NCI-H2081 treated with DMSO at 0.1 percent for 48 hours (cell line): ENCODE measurements at regions not wholly inside any gene's neighbourhood (a gene's known extent, or its start where the extent isn't known, plus 50 kb on each side); places are given as distances from the start of the nearest gene placed in this dataset.
A peak's percentile ranks its signal among the peaks of the same experiment; 100 is the strongest.
"Not testable (repeated sequence)": the region's sequence is repeated elsewhere in the genome, so short reads cannot be mapped to it uniquely, and the experiment has no call there.

ENCODE experiments used
- DNase-seq: peaks from one replicate; lab custom pipeline; 2025; lab: John Stamatoyannopoulos, UW

- not testable (repeated sequence) for DNase-seq
These were observed 383.1 kb upstream of the EMCN start for GRCh38 chr4:100900945-100901344.

DNA sequence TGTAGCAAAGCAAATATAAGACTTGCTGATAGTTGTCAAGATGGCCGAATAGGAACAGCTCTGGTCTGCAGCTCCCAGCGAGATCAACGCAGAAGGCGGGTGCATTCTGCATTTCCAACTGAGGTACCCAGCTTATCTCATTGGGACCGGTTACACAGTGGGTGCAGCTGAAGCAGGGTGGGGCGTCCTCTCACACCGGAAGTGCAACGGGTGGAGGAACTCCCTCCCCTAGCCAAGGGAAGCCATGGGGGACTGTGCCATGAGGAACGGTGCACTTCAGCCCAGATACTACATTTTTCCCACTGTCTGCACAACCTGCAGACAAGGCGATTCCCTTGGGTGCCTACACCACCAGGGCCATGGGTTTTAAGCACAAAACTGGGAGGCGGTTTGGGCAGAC lies 382.3 kb upstream of the EMCN start:
- no peak for DNase-seq

DNA sequence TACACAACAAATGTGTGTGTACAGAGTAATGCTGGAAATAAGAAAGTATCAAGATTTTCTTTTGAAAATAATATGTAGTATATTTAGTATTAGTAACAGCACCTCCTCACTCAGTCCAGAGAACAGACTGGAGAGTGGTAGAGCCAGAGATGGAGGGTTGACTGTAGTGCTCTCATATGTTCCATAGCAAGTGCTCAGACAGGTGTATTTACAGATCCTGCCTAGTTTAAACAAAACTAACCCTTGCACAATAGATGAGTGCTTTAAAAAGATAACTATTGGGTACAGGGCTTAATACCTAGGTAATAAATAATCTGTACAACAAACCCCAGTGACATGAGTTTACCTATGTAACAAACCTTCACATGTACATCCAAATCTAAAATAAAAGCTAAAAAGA lies 381.0 kb upstream of the EMCN start:
- peak; percentile 73 for DNase-seq

DNA sequence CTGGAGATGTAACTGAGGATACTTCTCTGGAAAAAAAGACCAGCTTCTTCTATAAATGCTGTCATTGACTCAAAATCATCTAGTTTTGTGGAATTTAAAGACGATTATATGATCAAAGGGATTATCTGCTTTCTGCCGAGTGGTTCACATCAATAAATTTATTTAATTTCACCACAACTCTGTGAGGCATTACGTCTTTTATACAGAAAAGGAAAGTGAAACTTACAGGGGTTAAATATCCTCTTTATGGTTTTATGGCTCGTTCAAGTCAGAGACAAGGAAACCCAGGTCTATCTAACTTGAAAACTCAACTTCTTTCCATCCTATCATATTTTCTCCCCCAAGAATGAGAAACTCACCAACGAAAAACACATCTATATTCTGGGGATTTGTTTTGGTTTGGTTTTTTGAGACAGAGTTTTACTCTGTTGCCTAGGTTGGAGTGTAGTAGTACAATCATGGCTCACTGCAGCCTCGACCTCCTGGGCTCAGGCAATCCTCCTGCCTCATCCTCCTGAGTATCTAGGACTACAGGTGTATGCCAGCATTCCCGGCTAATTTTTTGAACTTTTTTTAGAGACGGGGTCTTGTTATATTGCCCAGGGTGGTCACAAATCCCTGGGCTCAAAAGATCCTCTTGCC lies 377.9 kb upstream of the EMCN start:
- DNase-seq, result no peak

- no peak for DNase-seq
These were observed 376.6 kb upstream of the EMCN start for GRCh38 chr4:100894339-100894870.

DNA sequence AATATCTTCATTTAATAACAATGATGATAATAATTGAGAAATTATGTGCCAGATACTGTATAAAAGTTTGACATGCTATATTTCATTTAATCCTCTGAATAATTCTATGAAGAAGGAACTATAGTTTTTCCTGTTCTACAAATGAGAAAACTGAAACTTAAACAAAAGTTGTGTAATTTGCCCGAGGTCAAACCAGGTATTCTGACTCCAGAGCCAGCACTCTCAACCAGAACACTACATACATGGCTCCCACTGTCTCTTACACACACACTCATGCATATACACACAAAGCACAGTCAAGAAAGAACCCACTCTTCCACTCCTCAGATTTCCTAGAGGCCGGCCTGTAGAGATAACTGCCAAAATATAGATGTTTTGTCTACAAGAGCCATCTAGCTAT lies 374.0 kb upstream of the EMCN start:
- no peak for DNase-seq

- DNase-seq, result no peak
These were observed 372.1 kb upstream of the EMCN start for GRCh38 chr4:100889898-100890297.

DNA sequence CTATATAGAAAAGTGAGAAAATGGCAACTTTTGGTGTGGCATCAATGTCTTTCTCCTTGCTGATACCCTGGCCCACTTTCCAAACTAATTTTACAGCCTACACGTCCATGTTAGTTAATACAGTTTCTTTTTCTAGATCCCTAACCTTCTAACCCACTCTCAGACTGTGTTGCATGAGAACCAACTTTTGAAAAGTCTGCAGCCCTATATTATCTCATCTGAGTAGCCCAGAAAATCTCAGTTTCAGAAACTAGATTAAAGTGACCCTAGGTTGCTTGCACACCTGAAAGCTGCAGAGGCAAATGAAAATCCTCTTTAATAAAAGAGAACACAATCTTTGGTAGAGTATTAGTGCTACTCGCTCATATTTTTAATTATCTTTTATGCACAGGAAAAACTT lies 371.6 kb upstream of the EMCN start:
- DNase-seq, result no peak

- no peak for DNase-seq
These were observed 364.8 kb upstream of the EMCN start for GRCh38 chr4:100882661-100883060.

DNA sequence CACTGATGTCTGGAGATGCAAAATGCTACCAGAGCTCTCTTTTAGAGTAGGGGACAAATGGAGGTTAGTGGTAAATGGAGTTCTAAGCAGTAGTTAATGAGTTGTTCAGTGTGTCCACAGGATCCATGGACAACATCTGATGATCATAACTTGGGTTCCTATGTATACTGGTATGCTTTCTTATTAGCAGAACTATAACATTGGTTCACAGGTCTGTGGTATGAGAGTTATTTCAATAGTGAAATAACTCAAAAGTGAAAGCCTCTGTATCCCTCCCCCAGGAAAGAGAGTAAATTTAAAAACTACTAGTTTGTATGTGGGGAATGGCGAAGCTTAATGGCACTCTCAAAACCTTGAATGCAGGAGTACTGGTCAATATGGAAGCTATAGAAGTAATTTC lies 363.5 kb upstream of the EMCN start:
- DNase-seq, result no peak

GRCh38 chr4:100880011-100880410 lies 362.2 kb upstream of the EMCN start:
- no peak for DNase-seq

DNA sequence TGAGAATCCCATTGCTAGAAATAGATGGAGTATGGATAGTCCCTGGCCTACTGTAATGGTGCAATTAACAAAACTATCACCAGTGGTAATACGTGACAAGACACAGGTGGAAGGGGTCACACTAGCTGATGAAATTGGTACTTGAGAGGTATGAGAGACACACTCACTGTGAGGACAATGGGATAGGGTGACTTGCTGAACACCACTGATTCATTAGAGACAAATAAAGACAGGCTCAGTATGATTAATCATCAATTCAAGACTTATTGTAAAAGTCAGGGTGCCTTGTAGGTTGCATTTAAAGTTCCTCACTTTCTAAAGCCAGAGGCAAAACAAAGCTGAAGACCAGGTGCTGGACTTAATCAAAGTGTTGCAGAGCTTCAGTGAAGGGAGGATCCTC lies 361.6 kb upstream of the EMCN start:
- no peak for DNase-seq

DNA sequence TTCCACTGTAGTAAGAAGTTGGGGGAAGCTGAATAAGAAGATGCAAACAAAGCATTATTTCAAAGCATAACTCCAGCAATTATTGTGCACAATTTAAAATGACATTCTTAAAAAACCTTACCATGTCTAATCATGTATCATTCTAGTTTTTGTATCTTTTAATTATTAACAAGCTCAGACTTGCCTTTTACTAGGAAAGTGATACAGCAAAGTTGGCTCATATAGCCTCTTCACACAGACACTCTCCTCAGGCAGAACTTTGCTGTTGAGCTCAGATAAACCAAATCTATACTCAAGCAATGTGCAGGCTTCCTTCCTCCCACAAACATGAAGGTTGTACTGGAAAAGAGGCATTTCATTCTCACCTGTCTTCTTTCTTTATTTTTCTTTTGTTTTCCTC lies 358.7 kb upstream of the EMCN start:
- no peak for DNase-seq

DNA sequence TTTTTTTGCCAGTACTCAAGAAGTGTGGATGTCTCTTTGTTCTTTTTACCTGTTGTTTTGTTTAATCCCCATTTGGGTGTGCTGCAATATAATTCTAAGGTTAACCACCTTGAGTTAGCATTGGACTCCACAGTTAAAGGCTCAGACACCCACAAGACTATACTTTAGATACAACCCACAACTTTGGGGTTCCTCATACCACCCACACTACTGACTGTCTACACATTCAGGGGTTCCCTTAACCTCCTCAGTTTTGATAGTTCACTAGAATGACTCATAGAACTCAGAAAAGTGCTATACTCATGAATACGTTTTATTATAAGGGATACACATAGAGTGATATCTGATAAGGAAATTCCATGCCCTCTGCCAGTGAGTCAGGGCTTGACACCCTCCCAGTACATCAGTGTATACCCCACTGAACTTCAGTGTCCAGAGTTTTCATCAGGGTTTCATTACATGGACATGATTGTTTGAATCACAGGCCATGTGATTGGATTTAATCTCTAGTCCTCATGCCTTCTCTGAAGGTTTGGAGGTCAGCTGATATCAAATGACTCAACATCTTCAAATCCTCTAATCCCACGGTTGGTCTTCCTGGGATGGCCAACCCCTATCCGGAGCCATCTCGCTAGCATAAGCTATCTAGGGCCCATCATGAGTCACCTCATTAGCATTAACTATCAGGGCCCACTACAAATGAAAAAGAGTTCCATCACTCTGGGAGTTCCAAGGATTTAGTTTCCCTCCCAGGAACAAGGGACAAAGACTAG lies 357.7 kb upstream of the EMCN start:
- DNase-seq, result no peak

DNA sequence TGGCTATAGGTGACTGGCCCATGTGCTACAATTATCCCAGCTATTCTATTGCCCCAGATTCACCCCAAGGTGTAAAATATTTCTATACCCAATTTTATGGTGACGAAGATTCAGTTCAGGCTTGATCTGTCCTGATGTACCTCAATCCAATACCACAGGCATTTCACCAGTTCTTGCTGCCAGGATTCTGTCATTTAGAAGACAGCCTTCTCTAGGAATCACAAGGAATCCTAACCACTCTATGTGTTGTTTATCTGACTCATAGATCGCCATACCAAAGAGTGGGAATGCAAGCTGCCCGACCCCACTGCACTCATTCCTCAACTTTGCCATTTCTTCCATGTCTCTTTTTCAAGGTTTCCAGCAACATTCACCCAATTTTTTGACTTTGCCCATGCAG lies 355.0 kb upstream of the EMCN start:
- no peak for DNase-seq

DNA sequence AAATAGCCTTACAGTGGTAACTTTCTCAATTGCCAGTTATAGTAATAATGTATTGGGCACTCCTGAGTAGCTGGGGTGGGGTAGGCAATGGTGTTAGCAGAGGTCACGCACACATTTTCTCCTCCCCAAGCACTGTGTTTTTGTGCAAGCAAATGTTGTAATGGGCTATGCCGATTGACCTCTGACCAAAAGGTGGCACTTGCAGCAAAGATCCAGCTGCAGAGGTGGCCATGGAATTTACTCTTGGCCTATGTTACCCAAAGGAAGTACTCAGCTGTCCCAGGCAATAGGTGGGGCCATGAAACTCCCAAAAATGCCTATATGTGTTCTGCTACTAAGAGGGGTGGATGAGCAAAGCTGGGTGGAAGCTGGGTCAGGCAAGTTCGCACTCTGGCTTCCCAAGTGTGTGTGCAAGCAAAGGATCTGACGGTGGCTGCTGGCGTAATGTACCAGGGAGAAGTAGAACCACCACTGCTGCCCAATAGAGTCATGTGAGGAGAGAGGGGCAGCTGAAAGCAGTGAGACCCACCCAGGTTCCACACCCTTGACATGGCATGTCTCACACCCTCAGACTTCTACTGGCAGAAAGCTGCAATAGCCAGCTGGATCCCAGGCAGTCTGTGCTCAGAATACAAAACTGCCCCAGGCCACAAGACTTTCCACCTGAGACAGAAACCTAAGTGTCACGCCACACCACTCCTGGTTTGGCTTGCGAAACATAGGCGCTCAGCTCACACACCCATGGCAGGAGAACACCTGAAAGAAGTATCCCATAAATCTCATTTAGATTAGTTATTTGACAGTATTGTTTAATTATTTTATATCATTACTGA lies 353.3 kb upstream of the EMCN start:
- no peak for DNase-seq

- no peak for DNase-seq
These were observed 351.5 kb upstream of the EMCN start for GRCh38 chr4:100869276-100869675.

DNA sequence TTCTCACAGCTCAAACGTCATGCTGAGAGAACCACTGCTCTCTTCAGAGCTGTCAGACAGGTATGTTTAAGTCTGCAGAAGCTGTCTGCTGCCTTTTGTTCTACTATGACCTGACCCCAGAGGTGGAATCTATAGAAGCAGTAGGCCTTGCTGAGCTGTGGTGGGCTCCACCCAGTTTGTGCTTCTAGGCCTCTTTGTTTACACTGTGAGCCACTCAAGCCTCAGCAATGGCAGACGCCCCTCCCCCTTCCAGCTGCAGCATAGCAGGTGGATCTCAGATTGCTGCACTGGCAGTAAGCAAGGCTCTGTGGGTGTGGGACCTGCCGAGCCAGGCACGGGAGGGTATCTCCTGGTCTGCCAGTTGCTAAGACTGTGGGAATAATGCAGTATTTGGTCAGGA lies 350.5 kb upstream of the EMCN start:
- DNase-seq, result not testable (repeated sequence)

GRCh38 chr4:100852326-100852725 lies 334.5 kb upstream of the EMCN start:
- no peak for DNase-seq

DNA sequence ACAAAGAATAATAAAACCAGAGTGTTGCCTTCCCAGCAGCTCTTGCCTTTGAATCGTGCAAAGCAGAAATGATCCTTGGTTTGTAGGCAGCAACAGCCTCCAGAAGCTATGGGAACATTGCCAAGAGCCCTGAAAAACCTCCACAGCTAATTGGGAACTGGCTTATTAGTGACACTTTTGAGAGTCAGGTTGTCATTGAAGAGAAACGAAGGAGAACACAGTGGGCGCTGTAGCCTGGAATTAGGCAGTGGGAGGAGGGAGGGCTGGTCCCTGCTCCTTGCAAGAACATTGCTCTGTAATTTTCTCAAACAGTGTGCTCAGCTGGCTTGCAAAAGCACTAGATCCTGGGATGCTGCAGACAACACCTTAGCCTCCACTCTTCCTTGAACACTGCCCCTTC lies 331.5 kb upstream of the EMCN start:
- no peak for DNase-seq

DNA sequence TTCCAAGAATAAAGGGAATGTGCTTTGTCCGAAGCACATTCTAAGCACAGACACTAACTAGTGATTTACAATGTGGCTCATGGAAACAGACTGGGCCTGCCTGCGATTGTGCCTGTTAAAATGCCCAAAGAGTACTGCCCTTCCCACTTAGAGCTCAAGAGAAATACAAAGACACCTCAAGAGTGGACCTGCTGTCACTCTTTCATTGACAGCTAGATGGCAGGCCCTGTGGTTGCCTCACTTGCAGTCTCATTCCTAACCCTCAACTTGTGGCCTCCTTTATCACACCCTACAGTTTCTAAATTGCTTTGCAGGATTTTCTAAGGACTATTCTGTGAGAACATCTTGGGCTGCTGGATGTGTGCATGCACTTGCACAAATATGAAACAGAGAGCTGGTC lies 331.0 kb upstream of the EMCN start:
- no peak for DNase-seq

DNA sequence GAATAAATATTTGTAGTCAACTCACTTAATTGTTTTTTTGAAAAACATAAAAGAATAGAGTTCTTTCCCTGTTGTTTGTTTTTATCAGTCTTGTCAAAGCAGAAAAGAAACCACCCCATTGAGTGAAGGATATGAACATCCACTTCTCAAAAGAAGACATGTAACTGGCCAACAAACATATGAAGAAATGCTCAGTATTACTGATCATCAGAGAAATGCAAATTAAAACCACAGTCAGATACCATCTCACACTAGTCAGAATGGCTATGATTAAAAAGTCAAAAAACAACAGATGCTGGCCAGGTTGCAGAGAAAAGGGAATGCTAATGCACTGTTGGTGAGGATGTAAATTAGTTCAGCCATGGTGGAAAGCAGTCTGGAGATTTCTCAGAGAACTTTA lies 326.1 kb upstream of the EMCN start:
- DNase-seq, result no peak

DNA sequence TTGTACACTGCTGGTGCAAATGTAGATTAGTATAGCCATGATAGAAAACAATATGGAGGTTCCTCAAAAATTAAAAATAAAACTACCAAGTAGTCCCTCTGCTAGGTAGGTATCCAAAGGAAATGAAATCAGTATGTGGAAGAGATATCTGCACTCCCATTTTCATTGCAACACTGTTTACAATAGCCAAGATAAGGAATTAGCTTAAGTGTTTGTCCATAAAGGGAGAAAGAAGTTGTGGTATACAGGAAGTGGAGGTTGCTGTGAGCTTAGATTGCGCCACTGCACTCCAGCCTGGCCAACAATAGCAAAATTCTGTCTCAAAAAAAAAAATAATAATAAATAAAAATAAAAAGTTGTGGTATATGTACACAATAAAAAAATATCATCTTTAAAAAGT lies 325.0 kb upstream of the EMCN start:
- DNase-seq, result no peak
